ENCODE measurements at regions not wholly inside any gene's neighbourhood (a gene's known extent, or its start where the extent isn't known, plus 50 kb on each side); places are given as distances from the start of the nearest gene placed in this dataset.

DNA sequence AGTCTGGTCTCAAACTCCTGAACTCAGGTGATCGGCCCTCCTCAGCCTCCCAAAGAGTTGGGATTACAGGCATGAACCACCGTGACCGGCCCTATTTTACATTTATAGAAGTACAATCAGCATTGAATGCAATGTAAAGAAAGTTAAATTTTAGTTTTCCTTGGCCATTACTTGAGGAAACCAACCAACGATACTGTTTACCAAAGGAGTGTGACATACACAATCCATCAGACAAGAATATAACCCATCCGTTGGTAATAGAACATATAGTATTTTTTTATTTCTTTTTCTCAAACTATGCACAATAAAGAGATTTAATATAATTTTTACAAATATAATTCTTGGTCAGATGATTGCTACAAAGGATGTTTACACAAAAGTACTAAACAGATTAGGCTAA lies 63.1 kb upstream of the MOCS2 start:
- DNase-seq (no peak), ATAC-seq (no peak)
- Histone ChIP-seq H3K9me3 (no peaks in the 10 kb centered on the region), H3K27me3 (no peaks in the 10 kb centered on the region), H3K4me3 (no peak overlapping the region), H3K4me1 (peaks cover 0 to 16% (median 13%) of the 10 kb centered on the region in 9 donors), H3K36me3 (no peaks in the 10 kb centered on the region), H3K27ac (no peak overlapping the region)
- WGBS, 2 donors = 96 to 98% methylated on average over 5 of the region's 5 CpGs
- TF ChIP-seq, protein P1, sequence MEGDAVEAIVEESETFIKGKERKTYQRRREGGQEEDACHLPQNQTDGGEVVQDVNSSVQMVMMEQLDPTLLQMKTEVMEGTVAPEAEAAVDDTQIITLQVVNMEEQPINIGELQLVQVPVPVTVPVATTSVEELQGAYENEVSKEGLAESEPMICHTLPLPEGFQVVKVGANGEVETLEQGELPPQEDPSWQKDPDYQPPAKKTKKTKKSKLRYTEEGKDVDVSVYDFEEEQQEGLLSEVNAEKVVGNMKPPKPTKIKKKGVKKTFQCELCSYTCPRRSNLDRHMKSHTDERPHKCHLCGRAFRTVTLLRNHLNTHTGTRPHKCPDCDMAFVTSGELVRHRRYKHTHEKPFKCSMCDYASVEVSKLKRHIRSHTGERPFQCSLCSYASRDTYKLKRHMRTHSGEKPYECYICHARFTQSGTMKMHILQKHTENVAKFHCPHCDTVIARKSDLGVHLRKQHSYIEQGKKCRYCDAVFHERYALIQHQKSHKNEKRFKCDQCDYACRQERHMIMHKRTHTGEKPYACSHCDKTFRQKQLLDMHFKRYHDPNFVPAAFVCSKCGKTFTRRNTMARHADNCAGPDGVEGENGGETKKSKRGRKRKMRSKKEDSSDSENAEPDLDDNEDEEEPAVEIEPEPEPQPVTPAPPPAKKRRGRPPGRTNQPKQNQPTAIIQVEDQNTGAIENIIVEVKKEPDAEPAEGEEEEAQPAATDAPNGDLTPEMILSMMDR (IDR thresholded peaks at IDR 0.05) = no peak
- intact Hi-C loops (cut with DNase I) = loop anchor here in 8 of 10 donors (5.0 to 10.0 kb wide), 6 partner anchors 260 to 1055 kb away; no protein-coding TSS in a partner anchor

DNA sequence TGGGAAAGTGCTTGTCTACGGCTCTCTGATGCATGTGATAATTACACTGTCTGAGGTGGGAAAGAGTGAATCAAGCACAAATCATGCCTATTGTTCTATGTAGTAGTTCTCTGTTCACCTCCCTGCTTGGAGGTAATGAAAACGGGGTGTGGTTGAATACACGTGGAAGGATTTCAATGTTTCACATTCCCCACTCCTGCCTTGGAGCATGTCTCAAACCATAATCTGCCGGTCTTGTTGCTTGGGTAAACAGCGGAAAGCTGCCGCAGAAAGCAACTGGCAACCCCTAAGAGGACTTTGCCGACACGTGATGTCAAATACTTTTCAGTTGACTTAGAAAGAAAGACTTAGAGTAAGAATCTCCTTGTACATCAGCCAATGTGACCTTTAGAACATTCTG lies 63.5 kb upstream of the MOCS2 start:
- TF ChIP-seq, protein P1 (IDR thresholded peaks at IDR 0.05) = no peak
- WGBS, 2 donors = 86 to 88% methylated on average over 8 of the region's 8 CpGs
- Histone ChIP-seq H3K27me3 (no peaks in the 10 kb centered on the region), H3K27ac (no peak overlapping the region), H3K4me1 (peaks cover 0 to 12% (median 9%) of the 10 kb centered on the region in 9 donors), H3K9me3 (no peaks in the 10 kb centered on the region), H3K4me3 (no peak overlapping the region), H3K36me3 (no peaks in the 10 kb centered on the region)
- ATAC-seq (no peak), DNase-seq (no peak)
- intact Hi-C loops (cut with DNase I) = loop anchor here in 8 of 10 donors (5.0 to 10.0 kb wide), 6 partner anchors 259 to 1054 kb away; no protein-coding TSS in a partner anchor

DNA sequence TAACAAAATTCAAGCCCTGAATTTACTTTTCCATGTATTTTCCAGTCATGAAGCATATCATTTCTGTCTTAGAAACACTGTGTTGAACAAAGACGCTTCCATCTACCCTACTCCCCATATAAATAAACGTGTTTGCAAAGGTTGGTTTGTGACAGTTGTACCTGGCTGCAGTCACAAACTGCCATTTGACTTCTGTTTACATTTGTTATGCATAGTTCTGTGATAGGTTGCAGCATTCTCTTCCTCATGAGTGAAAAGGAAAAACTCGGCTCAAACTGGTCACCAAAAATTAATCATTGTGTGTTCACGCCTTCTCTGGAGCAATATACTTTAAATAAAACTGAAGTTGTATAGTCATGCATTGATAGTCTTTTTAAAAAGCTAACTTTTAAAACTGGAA lies 69.3 kb upstream of the MOCS2 start:
- Histone ChIP-seq H3K36me3 (no peaks in the 10 kb centered on the region), H3K9me3 (no peaks in the 10 kb centered on the region), H3K4me1 (no peaks in the 10 kb centered on the region), H3K27me3 (no peaks in the 10 kb centered on the region), H3K27ac (no peak overlapping the region), H3K4me3 (no peak overlapping the region)
- ATAC-seq (no peak), DNase-seq (no peak)
- TF ChIP-seq, protein P1 (IDR thresholded peaks at IDR 0.05) = no peak
- intact Hi-C loops (cut with DNase I) = loop anchor here in 3 of 10 donors (10.0 kb wide), 3 partner anchors 256 to 1046 kb away; no protein-coding TSS in a partner anchor
- 78 to 83% methylated on average over 4 of the region's 4 CpGs for WGBS, 2 donors

DNA sequence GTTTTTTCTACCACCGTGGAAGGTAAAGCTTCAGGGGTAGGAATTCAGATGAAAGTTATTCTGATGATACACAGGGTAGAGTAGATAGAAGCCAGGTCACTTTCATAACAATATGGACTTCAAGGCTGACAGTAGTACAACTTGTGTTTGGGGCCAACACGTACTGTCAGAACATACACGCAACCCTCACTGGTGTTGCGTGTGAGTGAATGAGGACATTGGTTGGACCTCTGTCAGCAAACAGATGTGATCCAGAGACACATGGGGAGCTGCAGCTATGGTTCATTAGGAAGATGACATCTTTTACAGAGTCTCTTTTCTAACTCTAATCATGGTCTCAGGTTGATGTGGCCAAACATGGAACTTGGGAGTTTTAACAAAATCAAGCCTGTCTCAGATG lies 70.1 kb upstream of the MOCS2 start:
- DNase-seq (no peak), ATAC-seq (no peak)
- H3K9me3 ChIP-seq = no peaks in the 10 kb centered on the region
- H3K27ac ChIP-seq = no peak overlapping the region
- intact Hi-C loops (cut with DNase I) = loop anchor here in 3 of 10 donors (10.0 kb wide), 3 partner anchors 255 to 1045 kb away; no protein-coding TSS in a partner anchor
- no peaks in the 10 kb centered on the region for H3K4me1 ChIP-seq
- TF ChIP-seq, protein P1 (IDR thresholded peaks at IDR 0.05) = no peak
- WGBS, 2 donors = 87 to 94% methylated on average over 4 of the region's 4 CpGs
- no peaks in the 10 kb centered on the region for H3K27me3 ChIP-seq
- H3K36me3 ChIP-seq = no peaks in the 10 kb centered on the region
- no peak overlapping the region for H3K4me3 ChIP-seq
